ENCODE measurements at regions not wholly inside any gene's neighbourhood (a gene's known extent, or its start where the extent isn't known, plus 50 kb on each side); places are given as distances from the start of the nearest gene placed in this dataset.

DNA sequence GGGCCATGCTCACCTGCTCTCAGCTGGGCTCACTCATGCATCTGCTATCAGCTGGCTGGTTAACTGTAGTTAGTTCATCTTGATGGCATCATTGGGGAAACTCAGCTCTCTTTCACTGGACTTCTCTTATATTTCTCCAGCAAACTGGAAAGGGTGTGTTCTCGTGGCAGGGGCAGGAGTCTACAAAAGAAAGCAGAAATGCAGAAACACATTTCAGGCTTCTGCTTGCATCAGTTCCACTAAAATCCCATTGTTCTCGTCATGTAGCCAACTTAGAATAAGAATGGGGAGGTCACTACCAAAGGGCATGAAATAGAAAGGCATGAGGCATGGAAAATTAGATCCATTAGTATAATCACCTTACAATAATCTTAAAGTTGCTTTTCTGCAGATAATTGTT, 207.3 kb downstream of the NRIP1 start:
- no peak for TF ChIP-seq TAF1 (IDR thresholded peaks at IDR 0.05; ENCODE audit: borderline replicate concordance, low read depth, low read length)
- TF ChIP-seq, protein P1, sequence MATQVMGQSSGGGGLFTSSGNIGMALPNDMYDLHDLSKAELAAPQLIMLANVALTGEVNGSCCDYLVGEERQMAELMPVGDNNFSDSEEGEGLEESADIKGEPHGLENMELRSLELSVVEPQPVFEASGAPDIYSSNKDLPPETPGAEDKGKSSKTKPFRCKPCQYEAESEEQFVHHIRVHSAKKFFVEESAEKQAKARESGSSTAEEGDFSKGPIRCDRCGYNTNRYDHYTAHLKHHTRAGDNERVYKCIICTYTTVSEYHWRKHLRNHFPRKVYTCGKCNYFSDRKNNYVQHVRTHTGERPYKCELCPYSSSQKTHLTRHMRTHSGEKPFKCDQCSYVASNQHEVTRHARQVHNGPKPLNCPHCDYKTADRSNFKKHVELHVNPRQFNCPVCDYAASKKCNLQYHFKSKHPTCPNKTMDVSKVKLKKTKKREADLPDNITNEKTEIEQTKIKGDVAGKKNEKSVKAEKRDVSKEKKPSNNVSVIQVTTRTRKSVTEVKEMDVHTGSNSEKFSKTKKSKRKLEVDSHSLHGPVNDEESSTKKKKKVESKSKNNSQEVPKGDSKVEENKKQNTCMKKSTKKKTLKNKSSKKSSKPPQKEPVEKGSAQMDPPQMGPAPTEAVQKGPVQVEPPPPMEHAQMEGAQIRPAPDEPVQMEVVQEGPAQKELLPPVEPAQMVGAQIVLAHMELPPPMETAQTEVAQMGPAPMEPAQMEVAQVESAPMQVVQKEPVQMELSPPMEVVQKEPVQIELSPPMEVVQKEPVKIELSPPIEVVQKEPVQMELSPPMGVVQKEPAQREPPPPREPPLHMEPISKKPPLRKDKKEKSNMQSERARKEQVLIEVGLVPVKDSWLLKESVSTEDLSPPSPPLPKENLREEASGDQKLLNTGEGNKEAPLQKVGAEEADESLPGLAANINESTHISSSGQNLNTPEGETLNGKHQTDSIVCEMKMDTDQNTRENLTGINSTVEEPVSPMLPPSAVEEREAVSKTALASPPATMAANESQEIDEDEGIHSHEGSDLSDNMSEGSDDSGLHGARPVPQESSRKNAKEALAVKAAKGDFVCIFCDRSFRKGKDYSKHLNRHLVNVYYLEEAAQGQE (IDR thresholded peaks at IDR 0.05; ENCODE audit: low read depth, low read length): no peak
- TF ChIP-seq RFX5 (IDR thresholded peaks at IDR 0.05; ENCODE audit: low read length): no peak
- no peak for TF ChIP-seq MXI1 (IDR thresholded peaks at IDR 0.05; ENCODE audit: low read depth, low read length)
- TF ChIP-seq, protein P2, sequence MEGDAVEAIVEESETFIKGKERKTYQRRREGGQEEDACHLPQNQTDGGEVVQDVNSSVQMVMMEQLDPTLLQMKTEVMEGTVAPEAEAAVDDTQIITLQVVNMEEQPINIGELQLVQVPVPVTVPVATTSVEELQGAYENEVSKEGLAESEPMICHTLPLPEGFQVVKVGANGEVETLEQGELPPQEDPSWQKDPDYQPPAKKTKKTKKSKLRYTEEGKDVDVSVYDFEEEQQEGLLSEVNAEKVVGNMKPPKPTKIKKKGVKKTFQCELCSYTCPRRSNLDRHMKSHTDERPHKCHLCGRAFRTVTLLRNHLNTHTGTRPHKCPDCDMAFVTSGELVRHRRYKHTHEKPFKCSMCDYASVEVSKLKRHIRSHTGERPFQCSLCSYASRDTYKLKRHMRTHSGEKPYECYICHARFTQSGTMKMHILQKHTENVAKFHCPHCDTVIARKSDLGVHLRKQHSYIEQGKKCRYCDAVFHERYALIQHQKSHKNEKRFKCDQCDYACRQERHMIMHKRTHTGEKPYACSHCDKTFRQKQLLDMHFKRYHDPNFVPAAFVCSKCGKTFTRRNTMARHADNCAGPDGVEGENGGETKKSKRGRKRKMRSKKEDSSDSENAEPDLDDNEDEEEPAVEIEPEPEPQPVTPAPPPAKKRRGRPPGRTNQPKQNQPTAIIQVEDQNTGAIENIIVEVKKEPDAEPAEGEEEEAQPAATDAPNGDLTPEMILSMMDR (IDR thresholded peaks at IDR 0.05): no peak
- TF ChIP-seq EP300 (IDR thresholded peaks at IDR 0.05; ENCODE audit: borderline replicate concordance in 1 of 2, low read depth in 1 of 2, low read length in 1 of 2): no peak
- TF ChIP-seq POLR2AphosphoS5 (IDR thresholded peaks at IDR 0.05; ENCODE audit: low read depth, low read length): no peak
- no peak for TF ChIP-seq SIN3A (IDR thresholded peaks at IDR 0.05; ENCODE audit: borderline replicate concordance, low read depth, low read length)
- TF ChIP-seq, protein P3, sequence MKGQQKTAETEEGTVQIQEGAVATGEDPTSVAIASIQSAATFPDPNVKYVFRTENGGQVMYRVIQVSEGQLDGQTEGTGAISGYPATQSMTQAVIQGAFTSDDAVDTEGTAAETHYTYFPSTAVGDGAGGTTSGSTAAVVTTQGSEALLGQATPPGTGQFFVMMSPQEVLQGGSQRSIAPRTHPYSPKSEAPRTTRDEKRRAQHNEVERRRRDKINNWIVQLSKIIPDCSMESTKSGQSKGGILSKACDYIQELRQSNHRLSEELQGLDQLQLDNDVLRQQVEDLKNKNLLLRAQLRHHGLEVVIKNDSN (IDR thresholded peaks at IDR 0.05; ENCODE audit: borderline replicate concordance, low read depth): no peak
- TF ChIP-seq YY1 (IDR thresholded peaks at IDR 0.05; ENCODE audit: low read depth): no peak

Measured in SK-N-SH (cell line).